LHCN-M2 (cell line): ENCODE measurements at regions not wholly inside any gene's neighbourhood (a gene's known extent, or its start where the extent isn't known, plus 50 kb on each side); places are given as distances from the start of the nearest gene placed in this dataset.

ENCODE experiments used
- DNase-seq: peaks from one replicate; pipeline ENCODE4 v3.0.0-alpha.2; 2012; ENCODE audit warnings: low read depth

- no peak for DNase-seq
Measured at GRCh38 chr7:28292834-28293526, 112.4 kb upstream of the JAZF1 start.

GRCh38 chr7:28293527-28293835, 112.9 kb upstream of the JAZF1 start:
- DNase-seq = no peak

GRCh38 chr7:28296571-28297483, 115.5 kb upstream of the CREB5 start:
- DNase-seq = peak; percentile 69

GRCh38 chr7:28297801-28298459, 114.4 kb upstream of the CREB5 start:
- DNase-seq = no peak

- peak; percentile 83 for DNase-seq
Measured at GRCh38 chr7:28298870-28299518, 113.3 kb upstream of the CREB5 start.

DNA sequence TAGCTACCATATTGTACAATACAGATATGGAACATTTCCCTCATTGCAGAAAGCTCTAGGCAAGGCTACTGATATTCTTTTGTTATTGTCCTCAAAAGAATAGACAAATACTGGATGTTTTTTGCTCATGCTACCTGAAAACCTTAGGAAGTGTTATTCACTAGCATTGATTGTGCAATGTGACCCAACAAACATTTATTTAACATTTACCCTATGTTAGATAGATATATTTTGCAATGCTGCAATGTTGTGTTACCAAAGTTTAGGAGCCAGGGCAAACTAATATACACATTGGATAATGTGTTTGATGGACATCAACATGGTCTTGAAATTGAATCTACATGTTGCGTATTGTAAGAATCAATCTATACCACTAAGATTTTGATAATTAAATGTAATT, 112.8 kb upstream of the CREB5 start:
- no peak for DNase-seq

DNA sequence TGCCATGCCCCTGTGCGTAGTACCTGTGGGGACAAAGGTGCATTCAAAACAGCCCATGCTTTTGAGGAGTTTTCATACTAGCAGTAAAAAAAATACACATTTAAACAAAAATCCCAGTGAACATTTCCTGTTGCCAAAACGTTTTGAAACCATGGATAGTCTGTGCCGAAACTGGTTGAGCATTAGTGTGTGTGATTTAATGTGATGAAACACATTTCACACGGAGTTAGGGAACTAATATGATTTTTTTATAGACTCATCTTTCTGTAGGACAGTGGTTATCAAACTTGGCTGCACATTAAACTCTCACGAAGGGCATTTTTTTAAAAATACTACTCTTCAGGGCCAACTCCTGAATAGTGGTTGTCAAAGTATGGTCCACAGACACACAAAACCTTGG, 111.8 kb upstream of the CREB5 start:
- no peak for DNase-seq

DNA sequence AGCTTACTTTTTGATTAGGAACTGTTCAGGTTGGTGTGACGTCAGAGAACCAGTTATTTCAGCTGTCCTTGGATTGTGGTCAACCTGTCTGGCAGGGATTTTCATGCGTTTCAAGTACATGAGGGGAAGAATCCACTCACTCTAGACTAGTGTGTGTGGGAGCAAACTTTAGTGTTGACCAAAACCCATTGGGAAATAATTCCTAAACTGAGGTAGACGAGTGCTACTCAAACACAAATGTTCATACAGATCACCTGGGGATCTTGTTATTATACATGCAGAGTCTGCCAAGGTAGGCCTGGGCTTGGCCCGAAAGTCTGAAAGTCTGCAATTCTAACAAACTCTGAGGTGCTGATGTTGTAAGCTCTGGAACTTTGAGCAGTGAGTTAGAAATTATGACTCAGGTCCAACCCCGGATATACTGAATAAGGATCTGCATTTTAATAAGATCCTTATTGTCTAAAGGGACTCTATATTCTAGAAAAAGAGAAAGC, 111.1 kb upstream of the CREB5 start:
- DNase-seq = peak; percentile 98

- no peak for DNase-seq
Measured at GRCh38 chr7:28304290-28304689, 108.0 kb upstream of the CREB5 start.

DNA sequence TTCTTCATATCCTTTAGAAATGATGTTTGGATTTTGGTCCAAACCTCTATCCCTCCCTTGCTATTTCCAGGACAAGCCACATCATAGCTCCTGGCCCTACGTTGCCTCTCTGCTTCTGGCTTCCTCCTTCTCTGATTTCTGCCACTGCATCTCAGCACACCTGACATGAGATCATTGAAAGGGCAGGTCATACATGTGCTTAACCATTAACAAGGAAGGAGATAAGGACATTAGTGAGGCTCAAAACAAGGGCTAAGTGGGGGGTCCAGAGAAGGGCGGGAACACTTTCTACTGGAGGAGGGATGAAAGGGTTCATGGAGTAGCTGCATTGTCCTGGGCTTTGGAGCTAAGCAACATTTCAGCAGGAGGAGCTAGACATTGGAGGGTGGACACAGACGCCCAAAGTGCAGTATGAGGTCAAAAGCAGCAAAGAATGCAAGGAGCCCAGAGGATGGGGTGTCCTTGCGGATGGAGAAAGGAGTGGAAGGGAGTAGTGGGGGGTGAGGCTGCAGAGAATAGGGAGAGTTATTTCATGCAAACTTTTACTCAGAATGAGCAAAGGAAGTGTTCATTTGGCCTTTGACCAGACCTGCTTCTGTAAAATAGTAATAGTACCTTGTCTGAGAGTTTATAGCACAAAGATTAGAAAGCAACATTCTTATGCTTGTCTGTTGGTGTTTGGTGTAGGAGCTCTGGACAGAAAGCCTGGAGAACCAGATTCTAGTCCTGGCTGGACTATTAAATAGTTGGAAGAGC, 102.4 kb upstream of the CREB5 start:
- no peak for DNase-seq

DNA sequence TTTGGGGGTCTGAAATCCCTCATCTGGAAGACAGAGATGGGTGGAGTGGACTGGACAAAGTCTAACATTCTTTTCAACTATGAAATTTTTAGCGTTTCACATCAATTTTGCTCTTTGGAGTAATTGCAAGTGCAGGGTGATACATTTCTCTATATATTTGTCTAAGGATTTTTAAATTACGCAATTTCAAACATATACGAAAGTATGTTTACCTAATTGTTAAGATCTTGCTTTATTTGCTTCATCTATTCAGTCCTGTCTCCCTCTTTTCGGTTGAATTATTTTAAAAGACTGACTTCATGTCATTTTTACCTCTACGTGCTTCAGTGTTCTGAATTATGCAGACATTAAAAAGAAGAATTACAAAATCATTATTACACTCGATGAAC, 101.9 kb upstream of the CREB5 start:
- no peak for DNase-seq

DNA sequence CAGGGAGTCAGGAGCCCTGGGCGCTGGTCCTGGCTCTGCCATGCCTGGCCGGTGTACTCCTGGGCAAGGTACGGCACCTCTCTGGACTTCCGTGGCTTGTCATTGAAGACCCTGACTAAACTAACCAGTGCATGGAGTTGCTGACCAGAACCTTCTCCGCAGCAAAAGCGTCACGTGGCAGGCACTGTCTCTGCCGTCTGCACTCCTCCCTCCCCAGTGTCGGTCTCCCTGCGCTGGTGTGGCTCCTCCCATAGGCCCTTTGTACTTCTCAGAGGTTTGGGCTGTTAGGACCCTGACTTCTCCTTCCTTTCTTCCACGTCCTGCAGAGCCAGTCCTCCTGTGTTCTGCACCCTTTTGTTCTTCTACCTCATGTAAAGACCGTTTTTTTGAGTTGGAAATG, 100.6 kb upstream of the CREB5 start:
- DNase-seq = no peak

GRCh38 chr7:28312948-28313347, 99.4 kb upstream of the CREB5 start:
- DNase-seq = no peak

DNA sequence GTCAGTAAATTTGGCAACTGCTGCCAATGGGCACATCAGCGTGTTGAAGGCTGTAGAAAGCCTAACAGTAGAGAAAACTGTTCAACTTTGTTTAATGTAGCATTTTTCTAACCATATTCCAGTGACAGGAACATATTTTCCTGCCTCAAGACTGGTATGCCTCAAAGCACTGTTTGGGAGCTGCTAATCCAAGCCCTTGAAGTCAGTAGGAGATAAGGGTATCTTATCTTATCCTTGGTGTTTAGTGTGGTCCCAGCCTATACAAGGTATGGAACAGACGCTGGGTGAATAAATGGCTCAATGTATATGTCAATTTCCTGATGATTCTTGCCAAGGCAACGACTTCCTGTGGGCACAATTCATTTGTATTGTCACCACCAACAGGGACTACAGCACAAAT, 97.5 kb upstream of the CREB5 start:
- DNase-seq = no peak

- DNase-seq = peak; percentile 63
Measured at GRCh38 chr7:28315565-28316410, 96.5 kb upstream of the CREB5 start.

DNA sequence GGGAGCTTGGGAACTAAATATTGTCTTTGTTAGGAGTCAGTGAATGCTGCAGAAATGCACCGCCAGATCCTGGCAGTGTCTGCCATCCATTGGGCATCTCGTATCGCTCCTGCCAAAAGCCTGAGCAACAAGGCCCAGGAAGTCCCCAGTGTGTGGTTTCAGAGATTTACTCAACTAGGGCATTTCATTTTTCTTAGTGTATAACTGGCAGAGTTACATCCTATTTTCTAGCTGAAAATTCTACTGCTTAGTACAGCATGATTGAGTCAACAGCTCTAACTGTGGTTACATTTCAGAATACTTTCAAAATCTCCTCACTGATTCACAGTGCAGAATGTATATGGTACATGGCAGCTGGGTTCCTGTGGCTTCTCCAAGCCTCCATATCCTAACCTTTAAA, 95.8 kb upstream of the CREB5 start:
- DNase-seq = peak; percentile 92

- DNase-seq = no peak
Measured at GRCh38 chr7:28318101-28318762, 94.1 kb upstream of the CREB5 start.

DNA sequence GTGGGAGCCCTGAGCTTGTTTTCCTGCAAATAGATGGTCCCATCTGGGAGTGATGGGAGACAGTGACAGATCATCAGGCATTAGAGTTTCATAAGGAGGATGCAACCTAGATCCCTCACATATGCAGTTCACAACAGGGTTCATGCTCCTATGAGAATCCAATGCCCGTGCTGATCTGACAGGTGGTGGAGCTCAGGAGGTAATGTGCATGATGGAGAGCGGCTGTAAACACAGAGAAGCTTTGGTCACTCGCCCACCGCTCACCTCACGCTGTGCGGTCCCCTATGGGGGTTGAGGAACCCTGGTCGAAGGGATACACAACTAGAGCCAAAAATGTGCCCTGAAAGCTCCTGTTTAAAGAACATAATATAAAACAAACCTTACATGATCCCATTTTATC, 88.5 kb upstream of the CREB5 start:
- no peak for DNase-seq

DNA sequence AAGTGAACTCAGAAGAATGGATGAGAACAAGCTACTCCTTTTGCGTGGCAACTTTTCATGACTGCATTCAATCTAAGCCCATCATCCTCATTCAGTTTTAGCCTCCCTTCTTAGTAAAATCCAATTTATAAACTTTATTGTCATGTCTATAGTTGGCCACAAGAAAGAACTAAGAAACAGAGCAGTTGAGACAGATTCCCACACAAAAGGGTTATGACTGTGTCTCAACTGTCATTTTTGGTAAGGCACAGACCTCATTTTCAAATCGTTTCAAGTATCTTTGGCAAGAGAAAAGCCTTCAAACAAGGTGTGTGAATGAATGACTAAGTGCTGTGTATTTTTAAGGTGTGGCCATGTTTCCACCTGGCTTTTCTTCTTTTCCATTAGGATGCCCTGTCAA, 84.2 kb upstream of the CREB5 start:
- DNase-seq = no peak
